GM23338 (cell line): ENCODE measurements at regions not wholly inside any gene's neighbourhood (a gene's known extent, or its start where the extent isn't known, plus 50 kb on each side); places are given as distances from the start of the nearest gene placed in this dataset.

Experiments used
- ATAC-seq: fragments of 200-7000 bp; cut with Tn5 transposase; 3 replicates; pipeline ENCODE4 v1.9.1; 2020
- DNase-seq: peaks from one replicate; pipeline ENCODE4 v3.0.0-alpha.2; 2015; ENCODE audit warnings: low spot score
- H2AFZ ChIP-seq: fragments of 200-600 bp; sonication (generic); 2 replicates; pipeline ENCODE4 v1.8.0; 2016; ENCODE audit warnings: antibody characterized with exemption, mild to moderate bottlenecking, moderate library complexity
- H3F3A ChIP-seq: fragments of 200-600 bp; sonication (generic); replicated peaks from 2 replicates; pipeline ENCODE4 v1.8.0; 2017; ENCODE audit warnings: antibody characterized with exemption, mixed run types, low read depth
- H3K27ac ChIP-seq: fragments of 200-600 bp; sonication (generic); 2 replicates; pipeline ENCODE4 v1.6.1; 2016; ENCODE audit warnings: low read depth
- H3K27me3 ChIP-seq: fragments of 200-600 bp; sonication (generic); 2 replicates; pipeline ENCODE4 v1.8.0; 2016; ENCODE audit warnings: mild to moderate bottlenecking, mixed run types, moderate library complexity; ENCODE audit not compliant: insufficient read depth
- H3K36me3 ChIP-seq: fragments of 200-600 bp; sonication (generic); 2 replicates; pipeline ENCODE4 v1.8.0; 2016; ENCODE audit warnings: mild to moderate bottlenecking; ENCODE audit not compliant: insufficient read depth
- H3K4me1 ChIP-seq: fragments of 200-600 bp; sonication (generic); 2 replicates; pipeline ENCODE4 v1.8.0; 2016; ENCODE audit warnings: mild to moderate bottlenecking, moderate library complexity; ENCODE audit not compliant: insufficient read depth
- H3K4me2 ChIP-seq: fragments of 200-600 bp; sonication (generic); 2 replicates; pipeline ENCODE4 v1.7.1; 2017; ENCODE audit warnings: mixed run types
- H3K4me3 ChIP-seq: fragments of 200-600 bp; sonication (generic); 2 replicates; pipeline ENCODE4 v1.6.1; 2016; ENCODE audit warnings: mixed run types
- H3K79me2 ChIP-seq: fragments of 200-600 bp; sonication (generic); replicated peaks from 2 replicates; pipeline ENCODE4 v1.8.0; 2017; ENCODE audit warnings: mild to moderate bottlenecking; ENCODE audit not compliant: insufficient read depth
- H3K9me2 ChIP-seq: fragments of 200-600 bp; sonication (generic); 2 replicates; pipeline ENCODE4 v1.8.0; 2017; ENCODE audit not compliant: insufficient read depth
- H4K20me1 ChIP-seq: fragments of 200-600 bp; sonication (generic); replicated peaks from 2 replicates; pipeline ENCODE4 v1.8.0; 2017; ENCODE audit warnings: mild to moderate bottlenecking; ENCODE audit not compliant: insufficient read depth
- H3K27ac Mint-ChIP-seq: 2 replicates; pipeline ENCODE4 v1.8.0; 2020; ENCODE audit warnings: inconsistent platforms, mild to moderate bottlenecking, moderate library complexity, mixed read lengths
- H3K27me3 Mint-ChIP-seq: 3 replicates; pipeline ENCODE4 v1.8.0; 2022; ENCODE audit warnings: low read depth, mild to moderate bottlenecking, moderate library complexity, mixed read lengths, inconsistent platforms; ENCODE audit not compliant: insufficient read depth, poor library complexity
- H3K36me3 Mint-ChIP-seq: 3 replicates; pipeline ENCODE4 v1.8.0; 2021; ENCODE audit warnings: low read depth, mild to moderate bottlenecking, inconsistent platforms, moderate library complexity, mixed read lengths
- H3K4me1 Mint-ChIP-seq: 3 replicates; pipeline ENCODE4 v1.8.0; 2020; ENCODE audit warnings: mild to moderate bottlenecking, inconsistent platforms, mixed read lengths
- H3K4me3 Mint-ChIP-seq: 3 replicates; pipeline ENCODE4 v1.8.0; 2021; ENCODE audit warnings: moderate library complexity, mild to moderate bottlenecking, inconsistent platforms, mixed read lengths
- H3K9me3 Mint-ChIP-seq: 3 replicates; pipeline ENCODE4 v1.8.0; 2020; ENCODE audit warnings: moderate library complexity, mild to moderate bottlenecking, inconsistent platforms, mixed read lengths
- CREB1 ChIP-seq: fragments of 250-450 bp; sonication (Bioruptor Pico); IDR thresholded peaks from 2 replicates; pipeline ENCODE4 v1.5.0; 2020; ENCODE audit warnings: low read depth, mild to moderate bottlenecking, moderate library complexity
- EZH2 ChIP-seq: fragments of 200-600 bp; sonication (generic); IDR thresholded peaks from one replicate; pipeline ENCODE4 v1.8.0; 2017; ENCODE audit warnings: antibody characterized with exemption, mild to moderate bottlenecking, low read depth; ENCODE audit not compliant: unreplicated experiment
- EZH2phosphoT487 ChIP-seq: fragments of 200-600 bp; sonication (generic); IDR thresholded peaks from one replicate; pipeline ENCODE4 v1.8.1; 2018; ENCODE audit warnings: antibody characterized with exemption; ENCODE audit not compliant: unreplicated experiment
- JUNB ChIP-seq: IDR thresholded peaks from one replicate; pipeline ENCODE4 v1.6.1; 2016; ENCODE audit warnings: antibody characterized with exemption; ENCODE audit not compliant: unreplicated experiment
- NANOG ChIP-seq: IDR thresholded peaks from 2 replicates; pipeline ENCODE4 v1.6.1; 2016; ENCODE audit warnings: antibody characterized with exemption, borderline replicate concordance
- POLR2AphosphoS5 ChIP-seq: IDR thresholded peaks from 2 replicates; pipeline ENCODE4 v1.6.1; 2016; ENCODE audit warnings: antibody characterized with exemption, low read depth
- STAT1 ChIP-seq: IDR thresholded peaks from one replicate; pipeline ENCODE4 v1.6.1; 2016; ENCODE audit warnings: antibody characterized with exemption; ENCODE audit not compliant: unreplicated experiment
- ZNF114 ChIP-seq: fragments of 250-450 bp; sonication (Bioruptor Pico); IDR thresholded peaks from 2 replicates; pipeline ENCODE4 v1.5.0; 2020; ENCODE audit warnings: mild to moderate bottlenecking, moderate library complexity
- ZNF331 ChIP-seq: fragments of 250-450 bp; sonication (Bioruptor Pico); IDR thresholded peaks from 2 replicates; pipeline ENCODE4 v1.5.0; 2020; ENCODE audit warnings: low read depth, mild to moderate bottlenecking, moderate library complexity
- TF ChIP-seq, protein P1 (sequence below), 2 experiments: fragments of 200-600 bp in 1 of 2; sonication (generic) in 1 of 2; conservative IDR thresholded peaks; 2 replicates each; pipeline versions ENCODE4 v1.5.1 to v1.6.1; 2016 to 2017; ENCODE audit warnings: antibody characterized with exemption in 2 of 2, low read depth in 2 of 2, mild to moderate bottlenecking in 2 of 2, moderate library complexity in 1 of 2
- TF ChIP-seq, protein P2 (sequence below): fragments of 250-450 bp; sonication (Bioruptor Pico); IDR thresholded peaks from 2 replicates; pipeline ENCODE4 v1.5.0; 2020; ENCODE audit warnings: mild to moderate bottlenecking, moderate library complexity
- TF ChIP-seq, protein P3 (sequence below): IDR thresholded peaks from one replicate; pipeline ENCODE4 v1.6.1; 2018; ENCODE audit warnings: antibody characterized with exemption; ENCODE audit not compliant: unreplicated experiment
- TF ChIP-seq, protein P4 (sequence below): IDR thresholded peaks from 2 replicates; pipeline ENCODE4 v1.6.1; 2016; ENCODE audit warnings: antibody characterized with exemption

DNA sequence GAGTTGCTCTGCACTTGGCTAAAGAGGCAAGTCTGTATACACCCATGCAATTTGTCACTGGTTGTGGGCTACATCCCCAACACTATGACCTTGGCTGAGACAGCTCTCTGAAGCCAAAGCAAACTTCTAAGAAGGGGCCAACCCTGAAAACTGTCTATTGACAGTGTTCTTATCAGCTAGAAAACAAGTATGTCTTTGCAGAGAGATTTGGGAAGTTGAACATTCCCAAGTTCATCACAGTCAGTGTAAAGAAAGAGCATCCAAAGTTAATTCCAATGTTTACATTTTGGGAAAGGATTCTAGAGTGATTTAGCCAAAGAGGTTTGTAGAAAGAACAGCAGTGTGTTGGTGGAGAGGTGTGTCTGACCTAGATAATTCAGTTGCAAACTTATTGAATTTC, 711.1 kb upstream of the CHD1 start:
- H3K27me3 Mint-ChIP-seq = peaks cover 3% of the 10 kb centered on the region

More for the DNA sequence above, 711.1 kb upstream of the CHD1 start:
- peak overlapping the region; percentile 70; the same call in 1 of the 2 replicates for H2AFZ ChIP-seq
- TF ChIP-seq EZH2 (no peak), ZNF114 (CRISPR knock-in tag) (no peak), STAT1 (no peak), ZNF331 (CRISPR knock-in tag) (no peak), JUNB (no peak), EZH2phosphoT487 (no peak), CREB1 (CRISPR knock-in tag) (no peak), POLR2AphosphoS5 (no peak), NANOG (no peak)
- TF ChIP-seq, protein P1, sequence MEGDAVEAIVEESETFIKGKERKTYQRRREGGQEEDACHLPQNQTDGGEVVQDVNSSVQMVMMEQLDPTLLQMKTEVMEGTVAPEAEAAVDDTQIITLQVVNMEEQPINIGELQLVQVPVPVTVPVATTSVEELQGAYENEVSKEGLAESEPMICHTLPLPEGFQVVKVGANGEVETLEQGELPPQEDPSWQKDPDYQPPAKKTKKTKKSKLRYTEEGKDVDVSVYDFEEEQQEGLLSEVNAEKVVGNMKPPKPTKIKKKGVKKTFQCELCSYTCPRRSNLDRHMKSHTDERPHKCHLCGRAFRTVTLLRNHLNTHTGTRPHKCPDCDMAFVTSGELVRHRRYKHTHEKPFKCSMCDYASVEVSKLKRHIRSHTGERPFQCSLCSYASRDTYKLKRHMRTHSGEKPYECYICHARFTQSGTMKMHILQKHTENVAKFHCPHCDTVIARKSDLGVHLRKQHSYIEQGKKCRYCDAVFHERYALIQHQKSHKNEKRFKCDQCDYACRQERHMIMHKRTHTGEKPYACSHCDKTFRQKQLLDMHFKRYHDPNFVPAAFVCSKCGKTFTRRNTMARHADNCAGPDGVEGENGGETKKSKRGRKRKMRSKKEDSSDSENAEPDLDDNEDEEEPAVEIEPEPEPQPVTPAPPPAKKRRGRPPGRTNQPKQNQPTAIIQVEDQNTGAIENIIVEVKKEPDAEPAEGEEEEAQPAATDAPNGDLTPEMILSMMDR (conservative IDR thresholded peaks at IDR 0.05; ENCODE audit: low read depth in 2 of 2) = no peak
- TF ChIP-seq, protein P2, sequence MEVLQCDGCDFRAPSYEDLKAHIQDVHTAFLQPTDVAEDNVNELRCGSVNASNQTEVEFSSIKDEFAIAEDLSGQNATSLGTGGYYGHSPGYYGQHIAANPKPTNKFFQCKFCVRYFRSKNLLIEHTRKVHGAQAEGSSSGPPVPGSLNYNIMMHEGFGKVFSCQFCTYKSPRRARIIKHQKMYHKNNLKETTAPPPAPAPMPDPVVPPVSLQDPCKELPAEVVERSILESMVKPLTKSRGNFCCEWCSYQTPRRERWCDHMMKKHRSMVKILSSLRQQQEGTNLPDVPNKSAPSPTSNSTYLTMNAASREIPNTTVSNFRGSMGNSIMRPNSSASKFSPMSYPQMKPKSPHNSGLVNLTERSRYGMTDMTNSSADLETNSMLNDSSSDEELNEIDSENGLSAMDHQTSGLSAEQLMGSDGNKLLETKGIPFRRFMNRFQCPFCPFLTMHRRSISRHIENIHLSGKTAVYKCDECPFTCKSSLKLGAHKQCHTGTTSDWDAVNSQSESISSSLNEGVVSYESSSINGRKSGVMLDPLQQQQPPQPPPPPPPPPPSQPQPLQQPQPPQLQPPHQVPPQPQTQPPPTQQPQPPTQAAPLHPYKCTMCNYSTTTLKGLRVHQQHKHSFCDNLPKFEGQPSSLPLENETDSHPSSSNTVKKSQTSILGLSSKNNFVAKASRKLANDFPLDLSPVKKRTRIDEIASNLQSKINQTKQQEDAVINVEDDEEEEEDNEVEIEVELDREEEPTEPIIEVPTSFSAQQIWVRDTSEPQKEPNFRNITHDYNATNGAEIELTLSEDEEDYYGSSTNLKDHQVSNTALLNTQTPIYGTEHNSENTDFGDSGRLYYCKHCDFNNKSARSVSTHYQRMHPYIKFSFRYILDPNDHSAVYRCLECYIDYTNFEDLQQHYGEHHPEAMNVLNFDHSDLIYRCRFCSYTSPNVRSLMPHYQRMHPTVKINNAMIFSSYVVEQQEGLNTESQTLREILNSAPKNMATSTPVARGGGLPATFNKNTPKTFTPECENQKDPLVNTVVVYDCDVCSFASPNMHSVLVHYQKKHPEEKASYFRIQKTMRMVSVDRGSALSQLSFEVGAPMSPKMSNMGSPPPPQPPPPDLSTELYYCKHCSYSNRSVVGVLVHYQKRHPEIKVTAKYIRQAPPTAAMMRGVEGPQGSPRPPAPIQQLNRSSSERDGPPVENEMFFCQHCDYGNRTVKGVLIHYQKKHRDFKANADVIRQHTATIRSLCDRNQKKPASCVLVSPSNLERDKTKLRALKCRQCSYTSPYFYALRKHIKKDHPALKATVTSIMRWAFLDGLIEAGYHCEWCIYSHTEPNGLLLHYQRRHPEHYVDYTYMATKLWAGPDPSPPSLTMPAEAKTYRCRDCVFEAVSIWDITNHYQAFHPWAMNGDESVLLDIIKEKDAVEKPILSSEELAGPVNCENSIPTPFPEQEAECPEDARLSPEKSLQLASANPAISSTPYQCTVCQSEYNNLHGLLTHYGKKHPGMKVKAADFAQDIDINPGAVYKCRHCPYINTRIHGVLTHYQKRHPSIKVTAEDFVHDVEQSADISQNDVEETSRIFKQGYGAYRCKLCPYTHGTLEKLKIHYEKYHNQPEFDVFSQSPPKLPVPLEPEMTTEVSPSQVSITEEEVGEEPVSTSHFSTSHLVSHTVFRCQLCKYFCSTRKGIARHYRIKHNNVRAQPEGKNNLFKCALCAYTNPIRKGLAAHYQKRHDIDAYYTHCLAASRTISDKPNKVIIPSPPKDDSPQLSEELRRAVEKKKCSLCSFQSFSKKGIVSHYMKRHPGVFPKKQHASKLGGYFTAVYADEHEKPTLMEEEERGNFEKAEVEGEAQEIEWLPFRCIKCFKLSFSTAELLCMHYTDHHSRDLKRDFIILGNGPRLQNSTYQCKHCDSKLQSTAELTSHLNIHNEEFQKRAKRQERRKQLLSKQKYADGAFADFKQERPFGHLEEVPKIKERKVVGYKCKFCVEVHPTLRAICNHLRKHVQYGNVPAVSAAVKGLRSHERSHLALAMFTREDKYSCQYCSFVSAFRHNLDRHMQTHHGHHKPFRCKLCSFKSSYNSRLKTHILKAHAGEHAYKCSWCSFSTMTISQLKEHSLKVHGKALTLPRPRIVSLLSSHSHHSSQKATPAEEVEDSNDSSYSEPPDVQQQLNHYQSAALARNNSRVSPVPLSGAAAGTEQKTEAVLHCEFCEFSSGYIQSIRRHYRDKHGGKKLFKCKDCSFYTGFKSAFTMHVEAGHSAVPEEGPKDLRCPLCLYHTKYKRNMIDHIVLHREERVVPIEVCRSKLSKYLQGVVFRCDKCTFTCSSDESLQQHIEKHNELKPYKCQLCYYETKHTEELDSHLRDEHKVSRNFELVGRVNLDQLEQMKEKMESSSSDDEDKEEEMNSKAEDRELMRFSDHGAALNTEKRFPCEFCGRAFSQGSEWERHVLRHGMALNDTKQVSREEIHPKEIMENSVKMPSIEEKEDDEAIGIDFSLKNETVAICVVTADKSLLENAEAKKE (CRISPR knock-in tag) = no peak
- TF ChIP-seq, protein P3, sequence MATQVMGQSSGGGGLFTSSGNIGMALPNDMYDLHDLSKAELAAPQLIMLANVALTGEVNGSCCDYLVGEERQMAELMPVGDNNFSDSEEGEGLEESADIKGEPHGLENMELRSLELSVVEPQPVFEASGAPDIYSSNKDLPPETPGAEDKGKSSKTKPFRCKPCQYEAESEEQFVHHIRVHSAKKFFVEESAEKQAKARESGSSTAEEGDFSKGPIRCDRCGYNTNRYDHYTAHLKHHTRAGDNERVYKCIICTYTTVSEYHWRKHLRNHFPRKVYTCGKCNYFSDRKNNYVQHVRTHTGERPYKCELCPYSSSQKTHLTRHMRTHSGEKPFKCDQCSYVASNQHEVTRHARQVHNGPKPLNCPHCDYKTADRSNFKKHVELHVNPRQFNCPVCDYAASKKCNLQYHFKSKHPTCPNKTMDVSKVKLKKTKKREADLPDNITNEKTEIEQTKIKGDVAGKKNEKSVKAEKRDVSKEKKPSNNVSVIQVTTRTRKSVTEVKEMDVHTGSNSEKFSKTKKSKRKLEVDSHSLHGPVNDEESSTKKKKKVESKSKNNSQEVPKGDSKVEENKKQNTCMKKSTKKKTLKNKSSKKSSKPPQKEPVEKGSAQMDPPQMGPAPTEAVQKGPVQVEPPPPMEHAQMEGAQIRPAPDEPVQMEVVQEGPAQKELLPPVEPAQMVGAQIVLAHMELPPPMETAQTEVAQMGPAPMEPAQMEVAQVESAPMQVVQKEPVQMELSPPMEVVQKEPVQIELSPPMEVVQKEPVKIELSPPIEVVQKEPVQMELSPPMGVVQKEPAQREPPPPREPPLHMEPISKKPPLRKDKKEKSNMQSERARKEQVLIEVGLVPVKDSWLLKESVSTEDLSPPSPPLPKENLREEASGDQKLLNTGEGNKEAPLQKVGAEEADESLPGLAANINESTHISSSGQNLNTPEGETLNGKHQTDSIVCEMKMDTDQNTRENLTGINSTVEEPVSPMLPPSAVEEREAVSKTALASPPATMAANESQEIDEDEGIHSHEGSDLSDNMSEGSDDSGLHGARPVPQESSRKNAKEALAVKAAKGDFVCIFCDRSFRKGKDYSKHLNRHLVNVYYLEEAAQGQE = no peak
- TF ChIP-seq, protein P4, sequence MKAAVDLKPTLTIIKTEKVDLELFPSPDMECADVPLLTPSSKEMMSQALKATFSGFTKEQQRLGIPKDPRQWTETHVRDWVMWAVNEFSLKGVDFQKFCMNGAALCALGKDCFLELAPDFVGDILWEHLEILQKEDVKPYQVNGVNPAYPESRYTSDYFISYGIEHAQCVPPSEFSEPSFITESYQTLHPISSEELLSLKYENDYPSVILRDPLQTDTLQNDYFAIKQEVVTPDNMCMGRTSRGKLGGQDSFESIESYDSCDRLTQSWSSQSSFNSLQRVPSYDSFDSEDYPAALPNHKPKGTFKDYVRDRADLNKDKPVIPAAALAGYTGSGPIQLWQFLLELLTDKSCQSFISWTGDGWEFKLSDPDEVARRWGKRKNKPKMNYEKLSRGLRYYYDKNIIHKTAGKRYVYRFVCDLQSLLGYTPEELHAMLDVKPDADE = no peak
- no peak overlapping the region for H3K4me3 Mint-ChIP-seq
- no peak for DNase-seq
- no peaks in the 10 kb centered on the region for H3K27me3 ChIP-seq
- no peaks in the 10 kb centered on the region for H3K79me2 ChIP-seq
- H3K9me3 Mint-ChIP-seq = no peaks in the 10 kb centered on the region
- no peak overlapping the region for H3K27ac ChIP-seq
- H3K4me1 Mint-ChIP-seq = no peaks in the 10 kb centered on the region
- H3K4me3 ChIP-seq = no peak overlapping the region
- H3K36me3 Mint-ChIP-seq = no peaks in the 10 kb centered on the region
- H3F3A ChIP-seq = no peaks in the 10 kb centered on the region
- peak overlapping the region; percentile 19; the same call in 1 of the 2 replicates for H3K27ac Mint-ChIP-seq
- ATAC-seq = no peak
- no peaks in the 10 kb centered on the region for H4K20me1 ChIP-seq
- no peak overlapping the region for H3K4me2 ChIP-seq
- H3K4me1 ChIP-seq = no peaks in the 10 kb centered on the region
- no peaks in the 10 kb centered on the region for H3K9me2 ChIP-seq
- no peaks in the 10 kb centered on the region for H3K36me3 ChIP-seq
